ENCODE measurements at regions not wholly inside any gene's neighbourhood (a gene's known extent, or its start where the extent isn't known, plus 50 kb on each side); places are given as distances from the start of the nearest gene placed in this dataset.

DNA sequence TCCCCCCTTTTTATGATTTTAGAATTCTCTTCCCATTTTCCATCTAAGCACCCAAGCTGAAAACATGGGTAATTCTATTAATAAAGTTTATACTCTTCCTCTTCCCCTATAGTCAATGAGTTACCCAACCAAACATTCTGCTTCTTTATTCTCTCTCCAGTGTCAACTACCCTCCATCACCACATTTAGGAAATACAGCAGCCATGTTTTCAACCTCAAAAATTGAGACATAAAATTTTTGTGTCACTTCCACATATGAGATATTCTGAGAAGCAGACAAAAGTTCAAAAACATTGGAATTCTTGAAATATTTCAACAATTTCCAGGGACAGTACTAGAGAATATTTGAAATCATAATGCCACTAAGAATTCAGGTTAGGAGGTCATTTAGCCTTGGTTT, 64.8 kb upstream of the ATP1A1 start:
- no peak overlapping the region for H3K4me3 Mint-ChIP-seq (ENCODE audit: unreplicated experiment)
- no peaks in the 10 kb centered on the region for H3K36me3 Mint-ChIP-seq (ENCODE audit: unreplicated experiment)
- TF ChIP-seq CTCF (IDR thresholded peaks at IDR 0.05; ENCODE audit: partially characterized antibody, unreplicated experiment), result no peak
- DNase-seq, result no peak
- peaks cover 3% of the 10 kb centered on the region for H3K4me1 Mint-ChIP-seq (ENCODE audit: low read depth, unreplicated experiment)
- no peak overlapping the region for H3K27ac Mint-ChIP-seq (ENCODE audit: unreplicated experiment)
- no peaks in the 10 kb centered on the region for H3K9me3 Mint-ChIP-seq (ENCODE audit: unreplicated experiment)
- no peaks in the 10 kb centered on the region for H3K27me3 Mint-ChIP-seq (ENCODE audit: unreplicated experiment)

DNA sequence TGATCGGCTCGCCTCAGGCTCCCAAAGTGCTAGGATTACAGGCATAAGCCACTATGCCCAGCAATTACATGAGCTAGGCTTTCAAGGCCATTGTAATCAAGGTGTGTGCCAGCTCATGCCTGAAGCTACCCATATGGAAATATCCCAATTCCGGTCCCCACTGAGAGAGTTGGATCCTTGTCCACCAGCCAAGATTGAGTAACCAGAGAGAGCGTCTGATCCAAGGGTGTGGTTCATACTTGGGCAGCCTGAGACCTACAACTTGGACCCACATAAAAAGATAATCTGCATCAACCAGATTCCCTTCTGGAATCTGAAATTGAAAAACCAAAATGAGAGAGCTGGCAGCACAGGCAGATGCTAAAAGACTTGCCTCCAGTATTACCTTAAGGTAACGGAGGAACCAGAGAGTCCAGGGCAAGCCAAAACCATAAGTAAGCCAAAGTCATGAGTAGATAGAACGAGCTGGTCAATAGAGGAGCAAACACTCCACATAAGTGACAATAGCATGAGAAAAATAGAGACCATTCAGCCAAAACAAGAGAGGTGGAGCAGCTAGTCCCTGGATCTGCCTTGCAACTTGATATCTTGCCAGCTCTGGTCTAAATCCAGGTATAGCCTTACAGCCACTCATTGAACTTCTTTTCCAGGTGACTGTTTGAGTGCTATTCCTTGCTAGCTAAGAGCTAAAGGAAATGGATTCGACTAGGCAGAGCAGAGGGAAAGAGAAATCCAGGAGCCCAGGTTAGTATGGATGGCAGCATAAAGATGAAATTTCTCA, 63.8 kb upstream of the ATP1A1 start:
- H3K36me3 Mint-ChIP-seq (ENCODE audit: unreplicated experiment), result no peaks in the 10 kb centered on the region
- no peak for TF ChIP-seq CTCF (IDR thresholded peaks at IDR 0.05; ENCODE audit: partially characterized antibody, unreplicated experiment)
- H3K27ac Mint-ChIP-seq (ENCODE audit: unreplicated experiment), result no peak overlapping the region
- H3K9me3 Mint-ChIP-seq (ENCODE audit: unreplicated experiment), result no peaks in the 10 kb centered on the region
- H3K27me3 Mint-ChIP-seq (ENCODE audit: unreplicated experiment), result no peaks in the 10 kb centered on the region
- DNase-seq, result no peak
- H3K4me1 Mint-ChIP-seq (ENCODE audit: low read depth, unreplicated experiment), result peaks cover 3% of the 10 kb centered on the region
- no peak overlapping the region for H3K4me3 Mint-ChIP-seq (ENCODE audit: unreplicated experiment)

GRCh38 chr1:116310180-116310579, 62.9 kb upstream of the ATP1A1 start:
- DNase-seq, result no peak

DNA sequence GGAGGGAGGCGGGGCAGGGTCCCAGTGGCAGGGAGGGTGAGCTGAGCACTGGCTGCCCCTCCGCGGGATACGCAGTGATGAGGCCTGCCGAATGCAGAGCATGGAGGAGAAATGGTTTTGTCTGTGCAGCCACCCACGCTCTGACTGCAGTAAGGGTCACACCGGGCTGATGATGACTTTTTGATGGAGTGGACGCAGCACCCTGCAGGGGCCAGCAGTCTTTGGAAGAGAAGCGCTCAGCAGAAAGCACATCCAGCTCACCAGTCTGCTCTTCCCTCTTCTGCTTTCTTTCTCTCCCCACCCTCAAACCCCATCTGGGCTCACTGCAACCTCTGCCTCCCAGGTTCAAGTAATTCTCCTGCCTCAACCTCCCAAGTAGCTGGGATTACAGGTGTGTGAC, 61.9 kb upstream of the ATP1A1 start:
- no peak for DNase-seq
- Mint-ChIP-seq H3K9me3 (ENCODE audit: unreplicated experiment) (no peaks in the 10 kb centered on the region), H3K36me3 (ENCODE audit: unreplicated experiment) (no peaks in the 10 kb centered on the region), H3K27me3 (ENCODE audit: unreplicated experiment) (no peaks in the 10 kb centered on the region), H3K4me1 (ENCODE audit: low read depth, unreplicated experiment) (peaks cover 3% of the 10 kb centered on the region), H3K27ac (ENCODE audit: unreplicated experiment) (no peak overlapping the region), H3K4me3 (ENCODE audit: unreplicated experiment) (no peak overlapping the region)
- no peak for TF ChIP-seq CTCF (IDR thresholded peaks at IDR 0.05; ENCODE audit: partially characterized antibody, unreplicated experiment)

More at GRCh38 chr1:116310180-116310579, 62.9 kb upstream of the ATP1A1 start:
- peaks cover 3% of the 10 kb centered on the region for H3K4me1 Mint-ChIP-seq (ENCODE audit: low read depth, unreplicated experiment)
- H3K27ac Mint-ChIP-seq (ENCODE audit: unreplicated experiment), result no peak overlapping the region
- TF ChIP-seq CTCF (IDR thresholded peaks at IDR 0.05; ENCODE audit: partially characterized antibody, unreplicated experiment), result no peak
- H3K36me3 Mint-ChIP-seq (ENCODE audit: unreplicated experiment), result no peaks in the 10 kb centered on the region
- H3K9me3 Mint-ChIP-seq (ENCODE audit: unreplicated experiment), result no peaks in the 10 kb centered on the region
- no peak overlapping the region for H3K4me3 Mint-ChIP-seq (ENCODE audit: unreplicated experiment)
- no peaks in the 10 kb centered on the region for H3K27me3 Mint-ChIP-seq (ENCODE audit: unreplicated experiment)

All from glutamatergic neuron (in vitro differentiated cells).